ENCODE measurements at regions not wholly inside any gene's neighbourhood (a gene's known extent, or its start where the extent isn't known, plus 50 kb on each side); places are given as distances from the start of the nearest gene placed in this dataset.

GRCh38 chr10:7040681-7041080, 370.2 kb downstream of the SFMBT2 start:
- TF ChIP-seq ZNF543 (CRISPR knock-in tag; IDR thresholded peaks at IDR 0.05) (no peak), GMEB1 (CRISPR knock-in tag; IDR thresholded peaks at IDR 0.05; ENCODE audit: borderline replicate concordance) (no peak), ATF2 (CRISPR knock-in tag; IDR thresholded peaks at IDR 0.05) (no peak), ZNF253 (CRISPR knock-in tag; IDR thresholded peaks at IDR 0.05; ENCODE audit: borderline replicate concordance) (no peak), XBP1 (CRISPR knock-in tag; IDR thresholded peaks at IDR 0.05) (no peak), CBX2 (IDR thresholded peaks at IDR 0.05; ENCODE audit: low read depth, low read length) (no peak), CBX2 (CRISPR knock-in tag; IDR thresholded peaks at IDR 0.05; ENCODE audit: low read depth) (no peak)
- H2AFZ ChIP-seq (ENCODE audit: low read length) = no peak overlapping the region
- ATAC-seq = no peak

More at GRCh38 chr10:7040681-7041080, 370.2 kb downstream of the SFMBT2 start:
- no peaks in the 10 kb centered on the region for H4K20me1 ChIP-seq (ENCODE audit: insufficient read depth, low read length)
- H3K9me3 ChIP-seq (ENCODE audit: low read length) = no peaks in the 10 kb centered on the region
- H3K4me3 ChIP-seq (replicated peaks in 1 of 3; ENCODE audit: insufficient read depth in 1 of 3, low read depth in 2 of 3, low read length in 3 of 3) = no peak overlapping the region
- in situ Hi-C loops (cut with HindIII; ENCODE audit: extremely low pct_ligation_motif_present, low pct_unique_long_range_greater_than_20kb) (no loop called here), intact Hi-C loops (cut with micrococcal nuclease; ENCODE audit: unreplicated experiment) (no loop called here)
- ChIA-PET CTCF (ENCODE audit: low intra/inter-chr PET ratio, low total read pairs) (no interaction called here), POLR2A (no interaction called here)
- no peak overlapping the region for H3K4me2 ChIP-seq (ENCODE audit: low read depth, low read length)
- no peaks in the 10 kb centered on the region for H3K79me2 ChIP-seq (ENCODE audit: insufficient read depth, low read length)
- BruUV-seq (replicated peaks) = no TSS peak
- DNase-seq (ENCODE audit: low spot score) (no peak), FAIRE-seq (no peak)
- WGBS (ENCODE audit: low lambda C conversion rate) = 48% methylated on average over 4 of the region's 11 CpGs
- no peak overlapping the region for H3K9ac ChIP-seq (ENCODE audit: insufficient read depth, low read depth, low read length)
- H3K27me3 ChIP-seq (ENCODE audit: control insufficient read depth in 1 of 2, insufficient read depth in 2 of 2, low read length in 2 of 2) = peaks cover 0 to 3% of the 10 kb centered on the region in 2 experiments; a peak in 2 of 5 replicates
- H3K4me1 ChIP-seq (ENCODE audit: insufficient read depth, low read length) = no peaks in the 10 kb centered on the region
- H3K27ac ChIP-seq (ENCODE audit: extremely low read length, insufficient read depth, low read length) = no peak overlapping the region
- no peaks in the 10 kb centered on the region for H3K36me3 ChIP-seq (replicated peaks in 1 of 2; ENCODE audit: control insufficient read depth in 1 of 2, insufficient read depth in 2 of 2, low read length in 2 of 2)
